Upper lobe of right lung (tissue), 1 donor: ENCODE measurements at regions not wholly inside any gene's neighbourhood (a gene's known extent, or its start where the extent isn't known, plus 50 kb on each side); places are given as distances from the start of the nearest gene placed in this dataset.

Experiments used
- ATAC-seq: fragments of 200-7000 bp; cut with Tn5 transposase; one replicate; pipeline ENCODE4 v1.9.1; 2020; ENCODE audit warnings: mild to moderate bottlenecking, moderate library complexity
- DNase-seq: peaks from one replicate; pipeline ENCODE4 v3.0.0-alpha.2; 2020
- H3K27ac ChIP-seq: fragments of 200-600 bp; one replicate; pipeline ENCODE4 v1.8.0; 2022
- H3K27me3 ChIP-seq: fragments of 200-600 bp; one replicate; pipeline ENCODE4 v1.8.0; 2022; ENCODE audit warnings: mild to moderate bottlenecking
- H3K36me3 ChIP-seq: fragments of 200-600 bp; one replicate; pipeline ENCODE4 v1.8.0; 2022
- H3K4me1 ChIP-seq: fragments of 200-600 bp; one replicate; pipeline ENCODE4 v1.8.0; 2022
- H3K4me3 ChIP-seq: fragments of 200-600 bp; one replicate; pipeline ENCODE4 v1.8.0; 2022; ENCODE audit warnings: mild to moderate bottlenecking
- H3K9me3 ChIP-seq: fragments of 200-600 bp; one replicate; pipeline ENCODE4 v1.8.0; 2022
- intact Hi-C: fragments of 100-400 bp; cut with DNase I; formaldehyde crosslinking; loops from one replicate; pipeline ENCODE4 v1.11.0; 2022
- TF ChIP-seq, protein P1 (sequence below): fragments of 200-600 bp; IDR thresholded peaks from one replicate; pipeline ENCODE4 v1.8.0; 2022; ENCODE audit warnings: antibody characterized with exemption
- donor health status: DM: no; HTN: yes; CAD: no; lungs with severe emphysema.

DNA sequence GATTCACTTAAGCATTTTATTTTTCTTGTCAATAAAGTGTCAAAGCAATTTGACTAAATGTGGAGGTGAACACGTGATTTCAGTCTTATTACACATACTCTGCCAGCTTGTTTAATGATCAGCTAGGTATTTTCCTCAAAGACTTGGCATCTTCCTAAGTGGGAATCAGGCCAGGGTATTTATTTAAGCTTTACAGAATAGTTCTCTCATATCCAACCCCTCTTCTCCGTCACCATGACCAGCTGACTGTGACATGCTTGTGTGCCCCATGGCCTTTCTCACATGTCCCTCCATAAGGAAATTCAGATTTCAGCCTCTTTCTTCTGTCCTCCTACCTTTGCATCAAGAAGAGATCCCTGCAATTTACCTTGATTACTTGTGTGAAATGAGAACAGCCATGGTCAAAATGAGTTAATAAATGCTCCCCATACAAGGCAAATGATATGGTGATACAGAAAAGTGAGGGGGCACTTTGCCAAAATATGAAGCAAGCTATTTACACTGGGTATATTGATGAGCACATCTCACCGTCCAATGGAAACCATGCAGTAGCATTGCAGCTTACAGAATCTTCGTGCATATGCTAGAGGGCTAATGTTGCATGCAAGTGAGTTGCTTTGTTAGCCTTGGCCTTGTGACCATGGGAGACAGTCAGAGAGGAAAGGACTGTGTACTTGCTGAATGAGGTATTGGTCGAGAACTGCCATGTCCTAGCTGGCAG lies 202.2 kb downstream of the RNF152 start:
- intact Hi-C loops = no loop called here
- Histone ChIP-seq H3K27ac (no peak overlapping the region), H3K4me1 (no peaks in the 10 kb centered on the region), H3K4me3 (no peak overlapping the region), H3K36me3 (no peaks in the 10 kb centered on the region), H3K27me3 (no peaks in the 10 kb centered on the region), H3K9me3 (no peaks in the 10 kb centered on the region)
- TF ChIP-seq, protein P1, sequence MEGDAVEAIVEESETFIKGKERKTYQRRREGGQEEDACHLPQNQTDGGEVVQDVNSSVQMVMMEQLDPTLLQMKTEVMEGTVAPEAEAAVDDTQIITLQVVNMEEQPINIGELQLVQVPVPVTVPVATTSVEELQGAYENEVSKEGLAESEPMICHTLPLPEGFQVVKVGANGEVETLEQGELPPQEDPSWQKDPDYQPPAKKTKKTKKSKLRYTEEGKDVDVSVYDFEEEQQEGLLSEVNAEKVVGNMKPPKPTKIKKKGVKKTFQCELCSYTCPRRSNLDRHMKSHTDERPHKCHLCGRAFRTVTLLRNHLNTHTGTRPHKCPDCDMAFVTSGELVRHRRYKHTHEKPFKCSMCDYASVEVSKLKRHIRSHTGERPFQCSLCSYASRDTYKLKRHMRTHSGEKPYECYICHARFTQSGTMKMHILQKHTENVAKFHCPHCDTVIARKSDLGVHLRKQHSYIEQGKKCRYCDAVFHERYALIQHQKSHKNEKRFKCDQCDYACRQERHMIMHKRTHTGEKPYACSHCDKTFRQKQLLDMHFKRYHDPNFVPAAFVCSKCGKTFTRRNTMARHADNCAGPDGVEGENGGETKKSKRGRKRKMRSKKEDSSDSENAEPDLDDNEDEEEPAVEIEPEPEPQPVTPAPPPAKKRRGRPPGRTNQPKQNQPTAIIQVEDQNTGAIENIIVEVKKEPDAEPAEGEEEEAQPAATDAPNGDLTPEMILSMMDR = no peak
- DNase-seq (no peak), ATAC-seq (no peak)

DNA sequence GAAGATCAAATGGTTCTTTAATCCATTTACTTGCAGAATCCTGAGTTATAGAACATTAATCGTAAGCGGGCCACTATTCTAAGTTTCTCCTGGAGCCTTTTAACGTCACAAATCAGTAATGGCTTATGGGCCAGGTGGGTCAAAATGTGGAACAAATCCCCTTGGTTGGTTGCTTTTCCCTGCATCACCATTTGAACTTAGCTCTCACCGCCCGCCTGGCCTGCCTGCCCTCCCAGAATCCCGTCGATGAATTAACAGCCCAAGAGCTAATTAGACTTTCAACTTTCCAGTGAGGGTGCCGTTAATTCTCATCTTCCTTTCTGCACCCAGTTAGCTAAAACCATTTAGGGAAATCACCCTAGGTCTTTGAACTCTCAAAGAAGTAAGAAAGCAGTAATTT lies 205.5 kb downstream of the RNF152 start:
- DNase-seq (no peak), ATAC-seq (no peak)
- Histone ChIP-seq H3K27ac (no peak overlapping the region), H3K27me3 (no peaks in the 10 kb centered on the region), H3K36me3 (no peaks in the 10 kb centered on the region), H3K4me1 (no peaks in the 10 kb centered on the region), H3K4me3 (no peak overlapping the region), H3K9me3 (no peaks in the 10 kb centered on the region)
- TF ChIP-seq, protein P1 = no peak
- intact Hi-C loops = no loop called here

DNA sequence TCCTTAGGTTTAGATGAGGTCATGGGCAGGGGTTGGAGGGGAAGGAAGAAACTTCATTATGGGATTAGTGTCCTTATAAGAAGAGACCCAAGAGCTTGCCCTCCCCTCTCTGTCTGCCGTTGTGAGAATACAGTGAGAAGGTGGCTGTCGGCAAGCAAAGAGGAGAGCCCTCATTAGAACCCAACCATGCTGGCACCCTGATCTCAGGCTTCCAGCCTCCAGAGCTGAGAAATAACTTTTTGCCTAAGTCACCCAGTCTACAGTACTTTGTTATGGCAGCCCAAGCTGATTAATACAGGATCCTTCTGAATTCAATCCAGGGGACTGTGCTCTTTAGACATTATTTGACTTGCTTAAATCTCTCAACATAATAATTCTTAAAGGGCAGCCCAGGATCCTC lies 209.0 kb downstream of the RNF152 start:
- Histone ChIP-seq H3K36me3 (no peaks in the 10 kb centered on the region), H3K4me1 (no peaks in the 10 kb centered on the region), H3K4me3 (no peak overlapping the region), H3K27ac (no peak overlapping the region), H3K9me3 (peaks cover 6% of the 10 kb centered on the region), H3K27me3 (no peaks in the 10 kb centered on the region)
- intact Hi-C loops = no loop called here
- no peak for DNase-seq
- TF ChIP-seq, protein P1 = no peak
- no peak for ATAC-seq

DNA sequence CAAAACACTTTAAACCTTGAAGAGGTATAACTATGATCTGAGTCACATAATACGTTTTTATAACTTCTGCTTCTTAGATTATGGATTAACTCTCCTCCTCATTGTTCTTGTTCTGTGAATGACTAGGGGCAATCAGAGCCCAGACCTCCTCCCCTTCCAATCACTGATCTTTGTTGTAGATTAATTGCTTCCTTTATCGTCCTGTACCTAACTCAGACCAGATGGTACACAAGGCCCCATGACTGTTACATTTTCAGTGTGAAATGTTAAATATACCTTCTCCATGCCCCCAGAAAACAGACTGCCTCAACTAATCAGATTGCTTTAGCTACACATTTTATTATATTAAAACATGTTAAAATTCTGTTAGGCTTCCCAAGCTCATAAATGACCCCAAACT lies 211.7 kb downstream of the RNF152 start:
- H3K4me1 ChIP-seq = no peaks in the 10 kb centered on the region
- no peak for ATAC-seq
- intact Hi-C loops = no loop called here
- TF ChIP-seq, protein P1 = no peak
- H3K9me3 ChIP-seq = peaks cover 6% of the 10 kb centered on the region
- H3K27ac ChIP-seq = no peak overlapping the region
- H3K4me3 ChIP-seq = no peak overlapping the region
- DNase-seq = no peak
- H3K36me3 ChIP-seq = no peaks in the 10 kb centered on the region
- no peaks in the 10 kb centered on the region for H3K27me3 ChIP-seq

DNA sequence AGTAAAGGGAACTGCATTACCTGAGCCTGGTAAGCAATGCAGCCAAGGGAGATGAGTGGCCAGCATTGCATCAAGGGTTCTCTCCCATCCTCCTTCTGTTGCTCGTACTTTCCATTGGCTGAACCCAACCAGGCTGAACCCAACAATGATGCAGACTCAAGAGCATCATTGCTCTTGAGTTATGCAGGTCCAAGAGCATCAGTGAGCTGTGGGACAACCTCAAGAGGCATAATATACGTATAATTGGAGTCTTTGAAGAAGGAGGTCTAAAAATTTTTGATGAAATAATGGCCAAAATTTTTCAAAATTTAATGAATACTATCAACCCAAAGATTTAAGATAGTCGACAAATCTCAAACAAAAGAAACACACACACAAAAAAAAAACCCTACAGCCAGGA lies 213.0 kb downstream of the RNF152 start:
- no peak for DNase-seq
- no peak for ATAC-seq
- peaks cover 6% of the 10 kb centered on the region for H3K9me3 ChIP-seq
- TF ChIP-seq, protein P1 = no peak
- no peaks in the 10 kb centered on the region for H3K36me3 ChIP-seq
- H3K4me1 ChIP-seq = no peaks in the 10 kb centered on the region
- intact Hi-C loops = no loop called here
- no peaks in the 10 kb centered on the region for H3K27me3 ChIP-seq
- no peak overlapping the region for H3K27ac ChIP-seq
- H3K4me3 ChIP-seq = no peak overlapping the region

DNA sequence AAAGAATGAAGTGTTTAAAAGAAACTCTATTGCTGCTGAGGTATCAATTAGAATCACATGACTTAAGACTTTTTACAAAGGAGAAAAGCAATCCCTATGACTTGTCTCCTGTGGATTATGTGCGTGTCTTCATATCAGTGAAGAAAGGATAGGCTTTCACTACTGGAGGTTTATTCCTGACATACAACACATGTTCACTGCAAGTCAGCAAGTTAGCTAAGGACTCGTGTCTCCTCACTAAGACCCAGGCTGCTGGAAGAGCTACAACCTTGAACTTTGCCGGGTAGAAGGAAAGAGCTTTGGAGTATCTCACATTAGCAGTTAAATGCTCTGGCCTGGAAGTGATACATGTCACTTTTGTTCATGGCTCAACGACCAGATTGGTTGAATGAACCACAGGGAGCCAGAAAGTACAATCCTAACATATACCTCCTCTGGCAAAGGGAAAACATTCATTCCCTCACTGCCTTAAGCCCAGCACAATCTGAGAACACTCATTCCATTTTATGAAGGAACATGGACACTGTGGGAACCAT lies 215.3 kb downstream of the RNF152 start:
- intact Hi-C loops = no loop called here

More for the DNA sequence above, 215.3 kb downstream of the RNF152 start:
- Histone ChIP-seq H3K27ac (no peak overlapping the region), H3K9me3 (peaks cover 6% of the 10 kb centered on the region), H3K4me1 (no peaks in the 10 kb centered on the region), H3K36me3 (no peaks in the 10 kb centered on the region), H3K4me3 (no peak overlapping the region), H3K27me3 (no peaks in the 10 kb centered on the region)
- no peak for ATAC-seq
- DNase-seq = no peak
- TF ChIP-seq, protein P1 = no peak
